DMS53 treated with DMSO at 0.1 percent for 48 hours (cell line): ENCODE measurements at regions not wholly inside any gene's neighbourhood (a gene's known extent, or its start where the extent isn't known, plus 50 kb on each side); places are given as distances from the start of the nearest gene placed in this dataset.

Experiments
- DNase-seq: peaks from one replicate; lab custom pipeline; 2025; ENCODE audit not compliant: unreplicated experiment; lab: John Stamatoyannopoulos, UW

DNA sequence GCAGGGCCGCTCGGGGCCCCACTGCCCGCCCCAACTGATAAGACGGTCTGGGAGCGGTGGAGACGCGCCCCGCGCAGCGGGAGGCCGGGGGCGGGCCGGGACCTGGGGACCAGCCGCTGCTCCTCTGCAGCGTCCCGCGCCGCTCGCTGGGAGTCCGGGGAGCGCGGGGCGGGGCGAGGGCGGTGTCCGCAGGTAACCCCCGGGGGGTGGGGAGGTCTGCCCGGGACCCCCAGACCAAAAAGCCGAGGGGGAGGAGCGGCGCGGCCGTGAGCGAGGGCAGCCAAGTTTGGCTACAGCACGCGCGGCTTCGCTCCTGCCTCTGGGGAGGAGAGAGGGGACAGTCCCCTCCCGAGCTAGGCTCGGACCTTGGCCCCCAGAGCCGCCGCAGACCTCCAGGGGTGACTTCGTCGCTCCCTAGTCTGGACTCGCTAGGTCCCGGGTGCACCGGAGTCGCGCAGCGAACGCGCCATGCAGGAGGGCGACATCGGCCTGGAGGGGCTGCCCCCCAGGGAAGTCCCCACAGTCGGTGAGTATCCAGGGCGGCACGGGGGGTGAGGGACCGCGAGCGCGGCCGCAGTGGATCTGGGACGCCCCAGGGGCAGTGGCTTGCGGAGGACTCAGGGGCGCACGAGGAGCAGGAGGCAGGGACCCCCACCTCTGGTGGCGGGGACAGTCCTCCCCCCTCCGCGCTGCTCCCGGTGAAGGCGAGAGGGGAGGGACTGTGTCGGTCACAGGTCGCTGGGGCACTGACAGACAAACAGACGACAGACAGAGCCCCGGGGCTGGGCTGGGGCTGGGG is 92.3 kb upstream of the ANO1 start:
- no peak for DNase-seq

DNA sequence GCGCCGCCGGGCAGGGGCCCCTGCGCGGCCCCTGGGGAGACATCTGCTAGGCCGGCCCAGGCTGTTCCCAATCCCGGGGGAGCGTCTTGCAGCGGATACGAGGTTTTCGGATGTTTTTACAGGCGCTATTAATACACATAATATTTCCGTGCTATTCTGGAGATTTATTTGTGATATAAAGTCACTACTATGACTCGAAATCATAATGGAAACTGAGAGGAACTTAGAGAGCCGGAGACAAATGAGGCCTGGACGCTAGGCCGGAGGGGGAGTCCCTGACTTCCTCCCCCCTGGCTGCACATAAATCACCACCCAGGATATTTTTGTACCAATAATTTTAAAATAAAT is 91.7 kb upstream of the ANO1 start:
- no peak for DNase-seq

DNA sequence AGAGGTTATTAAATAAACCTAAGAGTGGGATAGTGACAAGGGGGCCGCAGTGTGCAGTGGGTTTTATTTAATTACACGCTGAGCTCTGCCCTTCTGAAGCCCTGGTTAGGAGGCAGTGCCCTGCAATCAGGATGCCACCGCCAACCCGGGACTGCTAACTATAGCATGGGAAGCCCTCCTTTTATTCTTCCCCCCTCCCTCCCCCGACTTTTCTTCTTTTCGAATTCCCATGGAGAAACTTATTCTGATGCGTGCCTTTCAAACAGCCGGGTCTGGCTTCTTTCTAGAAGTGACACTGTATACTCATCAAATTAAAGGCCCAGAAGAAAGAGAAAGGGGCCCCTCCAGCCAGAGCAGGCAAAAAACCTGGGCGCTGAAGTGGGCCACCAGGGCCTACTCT is 91.3 kb upstream of the ANO1 start:
- DNase-seq, result no peak

DNA sequence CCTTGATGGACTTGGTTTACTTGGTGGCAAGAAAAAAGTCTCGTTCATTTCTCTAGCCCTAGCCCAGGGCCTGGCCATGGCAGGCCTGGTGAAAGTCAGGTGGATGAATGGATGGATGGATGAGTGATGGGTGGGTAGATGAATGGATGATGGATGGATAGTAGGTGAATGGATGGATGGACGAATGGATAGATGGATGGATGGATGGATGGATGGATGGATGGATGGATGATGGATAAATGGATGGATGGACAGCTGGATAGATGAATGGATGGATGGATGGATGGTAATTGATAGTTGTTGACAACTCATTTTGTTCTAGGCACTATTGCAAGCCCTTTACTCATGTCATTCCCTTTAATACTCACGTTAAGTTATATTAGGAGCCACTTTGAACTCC is 86.1 kb upstream of the ANO1 start:
- DNase-seq, result no peak

DNA sequence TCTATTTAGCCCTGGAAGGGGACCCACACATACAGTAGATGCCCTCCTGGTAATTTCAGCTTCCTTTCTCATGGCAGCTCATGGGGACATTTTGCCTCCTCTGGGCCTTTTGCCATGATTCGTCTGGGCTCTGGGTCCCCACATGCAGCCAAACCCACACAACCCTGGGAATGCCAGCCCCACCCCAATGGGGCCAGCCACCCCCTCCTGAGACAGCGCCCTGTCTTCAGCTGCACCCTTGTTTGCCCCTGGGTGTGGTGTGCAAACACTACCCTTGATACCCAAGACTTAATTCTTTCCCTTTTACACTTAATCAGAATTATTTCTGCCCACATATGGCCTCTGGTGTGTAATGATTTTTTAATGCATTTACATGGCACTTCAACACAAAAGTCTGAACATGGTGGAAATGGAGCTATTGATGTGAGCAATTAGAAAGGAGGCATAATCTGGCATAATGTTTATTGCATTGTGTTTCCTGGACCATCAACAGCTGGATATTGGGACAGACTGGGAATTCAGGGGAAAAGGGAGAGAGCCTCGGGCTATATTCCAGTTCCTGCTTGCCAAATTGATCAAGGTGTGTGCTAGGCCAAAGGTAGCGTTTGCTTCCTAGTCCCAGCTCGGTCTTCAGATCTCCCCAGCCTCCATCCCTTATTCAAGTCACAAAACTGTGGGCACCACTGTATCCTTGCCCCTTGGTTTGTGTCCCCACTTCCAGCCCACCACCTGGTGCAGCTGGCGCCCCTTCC is 85.0 kb upstream of the ANO1 start:
- DNase-seq, result no peak

DNA sequence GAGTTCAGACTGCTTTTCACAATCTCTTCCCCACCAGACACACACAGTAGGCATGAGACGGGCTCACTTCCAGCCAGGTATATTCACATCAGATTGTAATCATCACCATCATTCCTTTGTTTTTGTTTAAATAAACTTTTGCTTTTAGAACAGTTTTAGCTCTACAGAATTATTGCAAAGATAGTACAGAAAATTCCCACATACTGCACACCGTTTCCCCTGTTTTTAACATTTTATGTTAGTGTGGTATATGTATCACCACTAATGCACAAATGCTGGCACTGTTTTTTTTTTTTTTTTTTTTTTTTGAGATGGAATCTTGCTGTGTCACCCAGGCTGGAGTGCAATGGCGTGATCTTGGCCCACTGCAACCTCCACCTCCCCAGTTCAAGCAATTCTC is 83.3 kb upstream of the ANO1 start:
- no peak for DNase-seq

DNA sequence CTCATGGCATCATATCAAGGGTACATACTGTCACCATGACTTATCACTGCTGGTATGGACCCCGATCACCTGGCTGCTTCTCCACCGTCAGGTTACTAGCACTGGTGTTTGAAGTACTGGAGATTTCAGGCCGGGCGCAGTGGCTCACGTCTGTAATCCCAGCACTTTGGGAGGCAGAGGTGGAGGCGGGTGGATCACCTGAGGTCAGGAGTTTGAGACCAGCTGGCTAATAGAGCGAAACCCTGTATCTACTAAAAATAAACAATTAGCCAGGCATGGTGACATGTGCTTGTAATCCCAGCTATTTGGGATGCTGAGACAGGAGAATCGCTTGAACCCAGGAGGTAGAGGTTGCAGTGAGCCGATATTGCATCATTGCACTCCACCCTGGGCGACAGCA is 82.4 kb upstream of the ANO1 start:
- no peak for DNase-seq

DNA sequence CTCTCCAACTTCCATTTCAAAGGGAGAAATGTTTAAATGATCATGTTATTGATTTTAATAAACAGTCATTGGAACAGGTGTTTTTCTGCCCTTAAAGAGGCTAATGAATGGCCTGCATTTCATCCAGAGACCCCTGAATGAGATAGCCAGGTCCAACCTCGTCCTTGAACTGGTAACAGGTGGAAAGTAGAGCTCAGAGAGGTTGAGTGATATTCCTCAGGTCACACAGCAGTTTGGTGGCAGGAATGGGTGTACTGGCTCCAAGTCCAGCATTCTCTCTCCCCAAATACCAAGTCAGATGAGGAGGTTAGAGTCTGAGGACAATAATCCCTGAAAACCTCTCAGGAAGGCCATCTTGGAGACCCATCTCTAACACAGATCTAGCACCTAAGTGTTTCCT is 81.7 kb upstream of the ANO1 start:
- DNase-seq, result no peak

DNA sequence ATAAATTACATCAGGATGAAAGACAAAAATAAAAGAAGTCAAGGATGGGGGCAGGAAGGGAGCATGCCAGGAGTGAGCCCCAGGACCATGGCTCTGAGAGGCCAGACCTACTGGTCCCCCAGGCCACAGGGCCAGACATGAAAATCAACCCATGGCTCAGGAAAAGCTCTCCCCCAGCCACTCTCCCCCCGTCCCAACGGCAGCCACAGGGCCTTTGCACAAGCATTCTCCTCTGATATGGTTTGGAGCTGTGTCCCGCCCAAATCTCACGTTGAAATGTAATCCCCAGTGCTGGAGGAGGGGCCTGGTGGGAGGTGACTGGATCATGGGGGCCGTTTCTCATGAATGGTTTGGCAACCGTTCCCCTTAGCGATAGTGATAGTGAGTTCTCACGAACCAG is 80.8 kb upstream of the ANO1 start:
- no peak for DNase-seq

DNA sequence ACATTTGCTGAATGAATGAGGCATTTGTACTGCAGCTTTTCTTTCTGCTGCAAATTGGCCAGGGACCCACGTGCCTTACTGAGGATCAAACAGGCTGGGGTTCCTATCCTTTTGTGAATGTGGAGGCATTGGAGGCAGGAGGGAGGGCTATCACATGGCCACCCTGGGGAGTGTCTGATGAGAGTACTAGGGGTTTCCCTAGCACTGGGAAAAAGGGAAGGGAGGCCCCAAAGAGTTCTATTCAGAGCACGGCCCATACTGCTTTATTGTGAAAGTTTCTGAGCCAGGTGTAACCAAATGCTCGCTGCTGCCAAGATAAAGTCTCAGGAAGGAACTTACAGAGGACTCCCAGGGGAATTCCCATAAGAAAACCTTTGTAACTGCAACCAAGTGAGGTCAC is 78.4 kb upstream of the ANO1 start:
- no peak for DNase-seq

DNA sequence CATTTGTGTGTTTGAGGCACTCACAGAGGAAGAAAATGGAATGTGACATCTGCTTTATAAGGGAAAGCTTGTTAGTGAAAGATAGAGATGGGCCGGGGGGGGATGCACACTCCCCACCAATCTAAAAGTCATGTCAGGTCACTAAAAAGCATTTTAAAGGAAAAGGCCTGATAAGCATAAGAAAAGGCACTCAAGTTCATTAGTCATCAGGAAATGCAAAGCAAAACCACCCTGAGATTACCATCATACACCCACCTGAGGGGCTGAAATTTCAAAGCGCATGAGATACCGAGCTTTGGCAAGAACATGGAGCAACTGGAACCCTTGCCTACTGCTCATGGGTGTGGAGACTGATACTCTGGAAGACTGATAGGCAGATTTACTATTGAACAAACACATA is 77.9 kb upstream of the ANO1 start:
- DNase-seq, result no peak

DNA sequence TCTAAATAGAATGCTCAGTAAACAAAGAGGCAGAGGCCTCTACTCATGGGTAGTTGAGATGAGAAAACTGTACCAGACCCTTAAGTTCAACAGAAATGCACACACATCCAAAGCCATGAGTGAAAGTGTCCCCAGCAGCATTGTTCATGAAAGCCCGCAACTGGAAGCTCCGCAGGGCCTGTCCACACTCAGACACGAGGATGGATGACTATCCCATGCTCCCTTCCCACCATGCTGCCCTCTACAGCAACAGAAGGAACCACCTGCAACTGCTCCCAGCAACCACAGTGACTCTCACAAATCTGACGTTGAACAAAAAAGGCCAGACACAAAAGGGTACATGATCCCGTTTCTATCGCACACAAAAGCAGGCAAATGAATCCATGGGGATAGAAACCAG is 76.9 kb upstream of the ANO1 start:
- DNase-seq, result no peak

DNA sequence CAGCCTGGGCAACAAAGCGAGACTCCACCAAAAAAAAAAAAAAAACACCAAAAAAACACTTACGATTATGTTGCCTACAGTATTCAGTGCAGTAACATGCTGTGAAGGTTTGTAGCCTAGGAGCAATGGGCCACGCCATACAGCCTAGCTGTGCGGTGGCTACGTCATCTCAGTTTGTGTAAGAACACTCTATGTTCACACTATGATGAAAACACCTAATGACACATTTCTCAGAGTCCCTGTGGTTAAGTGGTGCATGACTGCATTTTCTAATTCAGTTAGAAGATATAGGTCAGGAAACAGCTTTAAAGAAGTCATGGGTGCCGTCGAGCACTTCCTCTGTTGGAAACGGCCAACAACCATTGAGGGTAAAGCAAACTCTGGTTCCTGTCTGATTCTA is 75.7 kb upstream of the ANO1 start:
- no peak for DNase-seq

DNA sequence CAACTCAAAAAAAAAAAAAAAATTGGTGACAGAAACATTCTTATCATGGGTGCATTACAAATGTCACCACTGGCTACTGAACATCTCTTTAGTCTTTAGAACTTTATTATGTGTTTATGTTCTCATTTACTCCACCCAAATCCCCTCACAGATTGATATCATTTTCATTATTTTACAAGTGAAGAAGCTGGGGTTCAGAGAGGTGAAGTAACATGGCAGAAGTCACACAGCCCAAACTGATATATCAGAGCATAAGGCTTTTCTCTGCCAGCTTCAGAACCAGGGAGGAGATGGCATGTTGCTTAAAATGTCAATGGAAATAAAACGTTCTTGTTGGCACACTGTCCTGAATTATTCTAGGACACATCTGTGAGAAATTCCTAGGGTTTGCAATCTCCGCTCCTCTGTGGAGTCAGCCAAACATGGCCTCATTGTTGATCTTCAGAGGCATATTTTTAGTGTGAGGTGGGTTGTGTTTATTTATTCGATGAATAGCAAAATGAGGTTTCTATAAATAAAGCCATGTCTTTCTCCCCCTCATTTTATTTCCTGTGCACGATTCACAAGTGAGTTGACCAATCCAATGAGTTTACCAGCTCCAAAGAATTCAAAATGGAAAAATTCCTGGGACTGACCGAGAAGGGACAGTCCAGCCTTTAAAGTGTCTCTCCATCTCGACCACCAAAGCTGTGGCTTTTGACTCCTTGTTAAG is 72.9 kb upstream of the ANO1 start:
- no peak for DNase-seq

DNA sequence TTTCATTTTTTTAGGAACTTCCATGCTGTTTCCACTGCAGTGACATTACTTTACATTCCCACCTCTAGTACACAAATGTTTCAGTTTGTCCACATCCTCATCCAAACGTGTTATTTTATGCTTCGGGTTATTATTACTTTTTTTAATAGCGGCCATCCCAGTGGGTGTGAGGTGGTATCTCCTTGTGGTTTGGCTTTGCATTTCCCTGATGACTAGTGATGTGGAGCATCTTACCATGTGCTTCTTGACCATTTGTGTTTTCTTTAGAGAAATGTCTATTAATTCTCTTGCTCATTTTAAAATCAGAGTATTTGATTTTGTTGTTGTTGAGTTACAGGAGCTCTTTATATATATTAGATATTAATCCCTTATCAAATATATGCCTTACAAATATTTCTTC is 70.3 kb upstream of the ANO1 start:
- no peak for DNase-seq

DNA sequence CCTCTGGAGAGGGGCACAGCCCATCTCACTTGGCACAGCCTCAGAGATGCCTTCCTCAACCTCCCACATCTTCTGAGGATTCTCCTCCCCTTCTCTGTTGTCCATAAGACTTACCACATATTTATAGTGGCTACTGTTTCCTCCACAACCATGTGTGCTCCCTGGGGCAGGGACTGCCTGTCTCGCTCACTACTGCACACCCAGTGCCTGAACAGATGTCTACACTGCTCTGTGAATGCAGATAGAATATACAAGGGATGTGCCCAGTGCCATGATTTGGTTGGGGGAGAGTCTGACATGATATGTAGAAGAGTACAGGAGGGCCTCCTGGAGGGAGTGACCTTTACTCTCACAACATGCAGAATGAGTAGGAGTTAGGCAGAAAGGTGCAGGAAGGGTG is 67.3 kb upstream of the ANO1 start:
- no peak for DNase-seq

DNA sequence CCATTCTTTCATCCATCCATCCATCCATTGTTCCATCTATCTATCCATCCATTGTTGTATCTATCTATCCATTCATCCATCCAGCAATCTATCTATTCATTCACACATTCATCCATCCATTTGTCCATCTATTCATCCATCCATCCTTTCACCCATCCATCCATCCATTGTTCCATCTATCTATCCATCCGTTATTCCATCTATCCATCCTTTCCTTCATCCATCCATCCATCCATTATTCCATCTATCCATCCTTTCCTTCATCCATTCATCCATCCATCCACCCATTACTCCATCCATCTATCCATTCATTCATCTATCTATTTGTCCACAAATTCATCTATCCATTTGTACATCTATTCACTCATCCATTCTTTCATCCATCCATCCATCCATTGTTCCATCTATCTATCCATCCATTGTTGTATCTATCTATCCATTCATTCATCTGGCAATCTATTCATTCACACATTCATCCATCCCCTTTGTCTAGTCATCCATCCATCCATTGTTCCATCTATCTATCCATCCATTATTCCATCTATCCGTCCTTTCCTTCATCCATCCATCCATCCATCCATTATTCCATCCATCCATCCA is 65.9 kb upstream of the ANO1 start:
- no peak for DNase-seq

DNA sequence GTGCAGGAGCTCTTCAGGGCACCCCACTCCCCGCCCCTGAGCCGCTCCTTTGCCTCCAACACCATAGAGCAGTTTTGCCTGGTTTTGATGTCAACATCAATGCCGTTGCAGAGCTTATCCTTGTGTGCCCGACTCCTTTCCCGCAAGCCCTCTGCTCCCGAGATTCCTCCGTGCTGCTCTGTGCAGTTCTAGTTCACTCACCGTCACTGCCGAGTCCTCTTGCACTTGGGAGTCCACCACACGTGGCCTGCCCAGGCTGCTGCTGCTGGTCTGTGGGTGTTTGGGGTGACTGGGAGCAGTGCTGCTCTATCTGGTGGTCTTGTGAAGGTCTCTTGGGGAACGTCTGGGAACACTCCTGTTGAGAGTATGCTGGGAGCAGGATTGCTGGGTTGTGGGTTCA is 63.8 kb upstream of the ANO1 start:
- DNase-seq, result no peak

DNA sequence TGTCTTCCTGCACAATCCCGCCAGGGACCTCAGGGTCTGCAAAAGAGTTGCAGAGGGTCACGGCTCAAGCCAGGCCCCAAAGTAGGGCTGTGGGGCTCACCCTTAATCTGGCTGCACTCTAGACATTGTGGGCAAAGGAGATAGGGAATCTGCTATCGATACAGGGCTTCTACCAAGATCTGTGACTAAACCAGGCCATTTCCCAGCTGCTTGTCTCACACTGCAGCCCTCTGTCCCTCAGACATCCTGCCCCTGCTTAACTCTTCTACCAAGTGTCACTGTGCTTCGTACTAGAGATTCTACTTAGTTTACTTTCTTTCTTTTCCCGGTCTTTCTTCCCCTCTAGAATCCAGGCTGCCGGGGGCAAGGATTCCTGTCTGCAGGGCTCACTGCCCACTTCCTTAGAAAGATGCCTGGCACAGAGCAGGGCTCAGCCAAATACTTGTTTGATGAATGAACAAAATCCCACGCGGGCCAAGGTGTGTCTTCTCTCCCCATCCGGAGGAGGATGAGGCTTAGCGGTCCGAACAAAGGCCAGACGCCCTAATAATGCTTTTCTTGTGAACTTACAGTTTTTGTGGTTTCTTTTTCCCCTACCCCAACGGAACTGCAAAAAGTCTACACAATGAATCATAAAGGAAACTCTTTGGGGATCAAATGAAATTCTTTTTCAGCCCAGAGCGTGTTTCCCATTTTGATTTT is 61.3 kb upstream of the ANO1 start:
- no peak for DNase-seq

DNA sequence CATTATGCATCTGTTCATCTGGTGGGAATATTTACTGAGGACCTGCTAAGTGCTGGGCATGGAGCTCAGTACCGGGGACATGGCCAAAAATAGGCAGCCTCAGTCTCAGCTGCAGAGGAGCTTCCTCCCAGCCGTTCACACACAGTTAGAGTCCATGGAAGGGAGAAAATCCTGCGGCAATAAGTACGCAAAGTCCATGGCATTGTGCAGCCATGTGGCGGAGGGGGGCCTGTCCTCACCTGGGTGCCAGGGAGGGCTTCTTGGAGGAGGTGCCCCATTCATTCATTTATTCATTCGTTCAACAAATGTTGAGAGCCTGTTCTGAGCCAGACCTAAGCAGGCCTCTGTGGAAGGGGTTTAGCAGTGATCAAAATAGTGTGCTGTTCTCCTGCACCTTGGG is 59.3 kb upstream of the ANO1 start:
- no peak for DNase-seq

DNA sequence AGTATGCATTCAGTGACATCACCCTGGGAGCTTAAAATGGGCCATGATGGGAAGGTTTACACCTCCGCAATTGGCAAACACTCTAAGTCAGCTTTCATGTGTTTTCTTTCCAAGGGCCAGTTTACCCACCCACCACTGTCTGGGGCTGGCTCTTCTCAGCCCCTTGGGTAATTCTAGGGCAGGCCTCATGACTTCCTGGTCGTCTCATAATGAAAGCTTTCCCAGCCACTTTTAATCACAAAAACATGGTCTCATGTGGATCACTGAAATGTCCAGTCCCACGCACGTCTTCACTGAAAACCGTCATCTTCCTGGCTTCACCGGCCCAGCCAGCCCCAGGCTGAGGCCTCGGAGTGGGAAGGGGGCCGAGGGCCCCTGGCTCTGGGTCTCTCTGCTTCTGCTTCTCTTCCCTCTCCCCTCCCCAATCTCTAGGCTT is 58.5 kb upstream of the ANO1 start:
- DNase-seq, result no peak
